NCI-H82 treated with DMSO at 0.1 percent for 48 hours (cell line): ENCODE measurements at regions not wholly inside any gene's neighbourhood (a gene's known extent, or its start where the extent isn't known, plus 50 kb on each side); places are given as distances from the start of the nearest gene placed in this dataset.

Experiments
- DNase-seq: peaks from one replicate; lab custom pipeline; 2025; ENCODE audit not compliant: unreplicated experiment; lab: John Stamatoyannopoulos, UW

DNA sequence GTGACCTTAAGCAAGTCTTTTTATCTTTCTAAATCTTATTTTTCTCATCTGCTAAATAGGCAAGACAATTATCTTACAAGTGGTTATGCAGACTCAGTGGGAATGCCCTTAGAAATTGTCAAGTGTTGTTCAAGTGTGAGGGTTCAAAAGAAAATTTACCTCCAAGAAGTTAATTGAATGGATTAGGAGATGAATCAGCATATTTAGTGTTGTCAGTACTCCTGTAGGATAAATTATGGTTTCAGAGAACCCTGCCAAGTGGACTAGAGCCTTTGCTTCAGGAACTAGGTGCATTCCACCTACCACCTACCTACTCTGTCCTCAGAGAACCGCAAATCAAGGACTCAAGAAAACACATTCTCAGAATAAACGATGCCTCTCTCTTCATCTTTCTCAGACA lies 69.8 kb upstream of the KCTD1 start:
- DNase-seq: no peak

- no peak for DNase-seq
Measured at GRCh38 chr18:26617151-26617554, 68.8 kb upstream of the KCTD1 start.

GRCh38 chr18:26614374-26614773 lies 66.0 kb upstream of the KCTD1 start:
- DNase-seq: no peak
